ENCODE measurements at regions not wholly inside any gene's neighbourhood (a gene's known extent, or its start where the extent isn't known, plus 50 kb on each side); places are given as distances from the start of the nearest gene placed in this dataset.

GRCh38 chr12:104823985-104824461, 134.1 kb downstream of the SLC41A2 start:
- no peak overlapping the region for H3K4me3 Mint-ChIP-seq (ENCODE audit: low read depth)
- H3K27ac Mint-ChIP-seq: no peak overlapping the region
- no peaks in the 10 kb centered on the region for H3K4me1 Mint-ChIP-seq (ENCODE audit: low read depth)
- no peak for TF ChIP-seq CTCF (IDR thresholded peaks at IDR 0.05; ENCODE audit: unreplicated experiment)
- no peak for DNase-seq (ENCODE audit: low spot score, unreplicated experiment)
- peaks cover 12% of the 10 kb centered on the region for H3K9me3 Mint-ChIP-seq (ENCODE audit: low read depth)
- no peaks in the 10 kb centered on the region for H3K27me3 Mint-ChIP-seq
- peaks cover 3% of the 10 kb centered on the region for H3K36me3 Mint-ChIP-seq (ENCODE audit: insufficient read depth)

- TF ChIP-seq CTCF (IDR thresholded peaks at IDR 0.05; ENCODE audit: unreplicated experiment): no peak
- no peaks in the 10 kb centered on the region for H3K4me1 Mint-ChIP-seq (ENCODE audit: low read depth)
- peaks cover 3% of the 10 kb centered on the region for H3K36me3 Mint-ChIP-seq (ENCODE audit: insufficient read depth)
- H3K27ac Mint-ChIP-seq: no peak overlapping the region
- no peaks in the 10 kb centered on the region for H3K27me3 Mint-ChIP-seq
- no peak for DNase-seq (ENCODE audit: low spot score, unreplicated experiment)
- H3K9me3 Mint-ChIP-seq (ENCODE audit: low read depth): peaks cover 12% of the 10 kb centered on the region
- no peak overlapping the region for H3K4me3 Mint-ChIP-seq (ENCODE audit: low read depth)
Measured at GRCh38 chr12:104822941-104823340, 135.1 kb downstream of the SLC41A2 start.

GRCh38 chr12:104816845-104817503, 141.1 kb downstream of the SLC41A2 start:
- Mint-ChIP-seq H3K36me3 (ENCODE audit: insufficient read depth) (no peaks in the 10 kb centered on the region), H3K27me3 (no peaks in the 10 kb centered on the region), H3K4me1 (ENCODE audit: low read depth) (no peaks in the 10 kb centered on the region), H3K9me3 (ENCODE audit: low read depth) (no peaks in the 10 kb centered on the region), H3K27ac (no peak overlapping the region), H3K4me3 (ENCODE audit: low read depth) (no peak overlapping the region)
- no peak for DNase-seq (ENCODE audit: low spot score, unreplicated experiment)
- no peak for TF ChIP-seq CTCF (IDR thresholded peaks at IDR 0.05; ENCODE audit: unreplicated experiment)

GRCh38 chr12:104815935-104816334, 142.2 kb downstream of the SLC41A2 start:
- Mint-ChIP-seq H3K27me3 (no peaks in the 10 kb centered on the region), H3K27ac (no peak overlapping the region), H3K4me3 (ENCODE audit: low read depth) (no peak overlapping the region), H3K36me3 (ENCODE audit: insufficient read depth) (no peaks in the 10 kb centered on the region), H3K9me3 (ENCODE audit: low read depth) (no peaks in the 10 kb centered on the region), H3K4me1 (ENCODE audit: low read depth) (no peaks in the 10 kb centered on the region)
- no peak for DNase-seq (ENCODE audit: low spot score, unreplicated experiment)
- TF ChIP-seq CTCF (IDR thresholded peaks at IDR 0.05; ENCODE audit: unreplicated experiment): no peak

GRCh38 chr12:104814944-104815343, 143.1 kb downstream of the SLC41A2 start:
- no peaks in the 10 kb centered on the region for H3K36me3 Mint-ChIP-seq (ENCODE audit: insufficient read depth)
- no peak overlapping the region for H3K27ac Mint-ChIP-seq
- no peaks in the 10 kb centered on the region for H3K27me3 Mint-ChIP-seq
- DNase-seq (ENCODE audit: low spot score, unreplicated experiment): no peak
- H3K9me3 Mint-ChIP-seq (ENCODE audit: low read depth): no peaks in the 10 kb centered on the region
- H3K4me1 Mint-ChIP-seq (ENCODE audit: low read depth): no peaks in the 10 kb centered on the region
- no peak for TF ChIP-seq CTCF (IDR thresholded peaks at IDR 0.05; ENCODE audit: unreplicated experiment)
- H3K4me3 Mint-ChIP-seq (ENCODE audit: low read depth): no peak overlapping the region
